Thymus (tissue), 11 donors: ENCODE measurements at regions not wholly inside any gene's neighbourhood (a gene's known extent, or its start where the extent isn't known, plus 50 kb on each side); places are given as distances from the start of the nearest gene placed in this dataset.
"Not testable (repeated sequence)": the region's sequence is repeated elsewhere in the genome, so short reads cannot be mapped to it uniquely, and the experiment has no call there.

Source experiments
- DNase-seq, 9 donors: peaks; one replicate each; pipeline ENCODE4 v3.0.0-alpha.2; 2013; ENCODE audit warnings: low spot score in 9 of 9, low read depth in 6 of 9, missing footprints in 1 of 9
- H3K27ac ChIP-seq, 2 donors: one replicate each; pipeline ENCODE4 v1.5.1; 2013; ENCODE audit warnings: control low read depth in 1 of 2, low read depth in 1 of 2, low read length in 1 of 2, mild to moderate bottlenecking in 1 of 2, moderate library complexity in 1 of 2
- H3K27me3 ChIP-seq, 2 donors: one replicate each; pipeline ENCODE4 v1.5.1; 2013; ENCODE audit warnings: low read length in 1 of 2; ENCODE audit not compliant: control insufficient read depth in 2 of 2, insufficient read depth in 1 of 2
- H3K36me3 ChIP-seq, 2 donors: one replicate each; pipeline ENCODE4 v1.5.1; 2013; ENCODE audit warnings: low read length in 1 of 2, mild to moderate bottlenecking in 1 of 2, moderate library complexity in 1 of 2; ENCODE audit not compliant: control insufficient read depth in 2 of 2, insufficient read depth in 2 of 2
- H3K4me1 ChIP-seq, 2 donors: one replicate each; pipeline ENCODE4 v1.5.1; 2013; ENCODE audit warnings: low read length in 2 of 2; ENCODE audit not compliant: control insufficient read depth in 2 of 2, insufficient read depth in 2 of 2
- H3K4me3 ChIP-seq, 2 donors: one replicate each; pipeline ENCODE4 v1.5.1; 2013; ENCODE audit warnings: low read length in 2 of 2, control low read depth in 1 of 2, mild to moderate bottlenecking in 1 of 2
- H3K9me3 ChIP-seq, 2 donors: one replicate each; pipeline ENCODE4 v1.5.1; 2013; ENCODE audit warnings: low read length in 1 of 2, mild to moderate bottlenecking in 1 of 2; ENCODE audit not compliant: control insufficient read depth in 2 of 2, insufficient read depth in 1 of 2
- WGBS: extraction: QIAGEN DNeasy Blood & Tissue Kit; methylation state at CpG from one replicate; pipeline ENCODE4 v1.1.7; 2013; 5-methylcytosine and 5-hydroxymethylcytosine counted together
- donor health status: healthy.

GRCh38 chrX:4642114-4642513 lies 928.7 kb upstream of the PRKX start:
- WGBS, result 91% methylated on average over 2 of the region's 2 CpGs
- Histone ChIP-seq H3K36me3 (no peaks in the 10 kb centered on the region), H3K4me1 (no peaks in the 10 kb centered on the region), H3K27ac (no peak overlapping the region), H3K9me3 (no peaks in the 10 kb centered on the region), H3K27me3 (no peaks in the 10 kb centered on the region), H3K4me3 (no peak overlapping the region)
- no peak for DNase-seq

GRCh38 chrX:4638036-4638435 lies 924.6 kb upstream of the PRKX start:
- 97% methylated on average over 4 of the region's 4 CpGs for WGBS
- Histone ChIP-seq H3K27me3 (no peaks in the 10 kb centered on the region), H3K36me3 (no peaks in the 10 kb centered on the region), H3K9me3 (no peaks in the 10 kb centered on the region), H3K4me1 (no peaks in the 10 kb centered on the region), H3K4me3 (no peak overlapping the region), H3K27ac (no peak overlapping the region)
- DNase-seq, result no peak

- Histone ChIP-seq H3K36me3 (no peaks in the 10 kb centered on the region), H3K9me3 (no peaks in the 10 kb centered on the region), H3K27ac (no peak overlapping the region), H3K4me1 (no peaks in the 10 kb centered on the region), H3K27me3 (no peaks in the 10 kb centered on the region), H3K4me3 (no peak overlapping the region)
- DNase-seq, result no peak
- 86% methylated on average over 1 of the region's 1 CpG for WGBS
Observed at GRCh38 chrX:4627414-4627813, 914.0 kb upstream of the PRKX start.

GRCh38 chrX:4622486-4623167 lies 909.2 kb upstream of the PRKX start:
- H3K4me3 ChIP-seq, result no peak overlapping the region
- no peaks in the 10 kb centered on the region for H3K36me3 ChIP-seq
- H3K27me3 ChIP-seq, result no peaks in the 10 kb centered on the region
- H3K27ac ChIP-seq, result no peak overlapping the region
- WGBS, result 83% methylated on average over 5 of the region's 5 CpGs
- no peaks in the 10 kb centered on the region for H3K4me1 ChIP-seq
- H3K9me3 ChIP-seq, result no peaks in the 10 kb centered on the region
- DNase-seq, result no peak

GRCh38 chrX:4613651-4614050 lies 900.2 kb upstream of the PRKX start:
- not testable (repeated sequence) for H3K36me3 ChIP-seq, H3K9me3 ChIP-seq, H3K4me3 ChIP-seq, DNase-seq, H3K27ac ChIP-seq, H3K4me1 ChIP-seq, H3K27me3 ChIP-seq
- WGBS, result 63% methylated on average over 2 of the region's 2 CpGs

GRCh38 chrX:4588893-4589292 lies 875.4 kb upstream of the PRKX start:
- DNase-seq, result no peak
- 84% methylated on average over 6 of the region's 6 CpGs for WGBS
- no peak overlapping the region for H3K27ac ChIP-seq
- no peak overlapping the region for H3K4me3 ChIP-seq
- H3K27me3 ChIP-seq, result no peaks in the 10 kb centered on the region
- no peaks in the 10 kb centered on the region for H3K4me1 ChIP-seq
- H3K36me3 ChIP-seq, result no peaks in the 10 kb centered on the region
- H3K9me3 ChIP-seq, result no peaks in the 10 kb centered on the region

GRCh38 chrX:4588466-4588865 lies 875.0 kb upstream of the PRKX start:
- no peak for DNase-seq
- no peak overlapping the region for H3K4me3 ChIP-seq
- H3K36me3 ChIP-seq, result no peaks in the 10 kb centered on the region
- H3K9me3 ChIP-seq, result no peaks in the 10 kb centered on the region
- WGBS, result 95% methylated on average over 5 of the region's 5 CpGs
- H3K27ac ChIP-seq, result no peak overlapping the region
- H3K4me1 ChIP-seq, result no peaks in the 10 kb centered on the region
- no peaks in the 10 kb centered on the region for H3K27me3 ChIP-seq

GRCh38 chrX:4588056-4588455 lies 874.6 kb upstream of the PRKX start:
- no peaks in the 10 kb centered on the region for H3K36me3 ChIP-seq
- DNase-seq, result no peak
- no peaks in the 10 kb centered on the region for H3K4me1 ChIP-seq
- no peaks in the 10 kb centered on the region for H3K27me3 ChIP-seq
- no peaks in the 10 kb centered on the region for H3K9me3 ChIP-seq
- no peak overlapping the region for H3K27ac ChIP-seq
- H3K4me3 ChIP-seq, result no peak overlapping the region
- 82% methylated on average over 3 of the region's 3 CpGs for WGBS

- Histone ChIP-seq H3K4me1 (no peaks in the 10 kb centered on the region), H3K4me3 (no peak overlapping the region), H3K36me3 (no peaks in the 10 kb centered on the region), H3K9me3 (no peaks in the 10 kb centered on the region), H3K27ac (no peak overlapping the region), H3K27me3 (no peaks in the 10 kb centered on the region)
- DNase-seq, result no peak
- WGBS, result 94% methylated on average over 5 of the region's 5 CpGs
Observed at GRCh38 chrX:4579999-4580398, 866.5 kb upstream of the PRKX start.

GRCh38 chrX:4579480-4579879 lies 866.0 kb upstream of the PRKX start:
- no peaks in the 10 kb centered on the region for H3K36me3 ChIP-seq
- no peak overlapping the region for H3K27ac ChIP-seq
- no peak overlapping the region for H3K4me3 ChIP-seq
- no peak for DNase-seq
- no peaks in the 10 kb centered on the region for H3K27me3 ChIP-seq
- H3K9me3 ChIP-seq, result no peaks in the 10 kb centered on the region
- WGBS, result 87% methylated on average over 4 of the region's 4 CpGs
- H3K4me1 ChIP-seq, result no peaks in the 10 kb centered on the region
